ENCODE measurements at regions not wholly inside any gene's neighbourhood (a gene's known extent, or its start where the extent isn't known, plus 50 kb on each side); places are given as distances from the start of the nearest gene placed in this dataset.

DNA sequence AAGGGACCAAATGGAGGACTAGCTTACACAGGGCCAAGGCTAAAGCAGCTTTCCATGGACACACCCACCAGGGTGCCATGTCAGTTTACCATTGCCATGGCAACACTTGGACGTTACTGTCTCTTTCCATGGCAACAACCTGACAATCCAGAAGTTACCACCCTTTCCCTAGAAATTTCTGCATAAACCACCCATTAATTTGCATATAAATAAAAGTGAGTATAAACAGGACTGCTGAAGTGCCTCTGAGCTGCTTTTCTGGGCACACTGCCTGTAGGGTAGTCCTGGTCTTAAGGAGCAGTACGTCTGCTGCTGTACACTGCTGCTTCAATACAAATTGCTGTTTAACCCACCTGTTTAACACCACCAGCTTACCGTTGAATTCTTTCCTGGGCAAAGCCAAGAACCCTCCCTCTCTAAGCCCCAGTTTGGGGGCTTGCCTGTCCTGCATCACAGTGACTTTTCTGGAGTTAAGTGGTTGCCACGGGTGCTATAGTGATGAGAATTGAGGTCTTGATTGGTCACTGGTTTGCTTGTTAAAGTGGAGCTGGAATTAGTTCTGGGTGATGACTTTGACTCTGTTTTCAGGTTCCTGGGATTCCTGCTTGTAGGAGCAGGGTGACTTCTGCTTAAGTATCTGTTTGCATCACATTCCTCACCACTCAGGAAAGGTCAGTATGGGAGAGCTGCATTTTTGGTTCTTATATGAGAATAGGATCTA, 83.2 kb downstream of the CLDN17 start:
- Histone ChIP-seq H3K4me2 (ENCODE audit: low read depth, low read length) (no peak overlapping the region), H3K27ac (ENCODE audit: insufficient read depth, low read length) (no peak overlapping the region), H3K18ac (ENCODE audit: low read depth, low read length) (no peak overlapping the region), H3K23ac (ENCODE audit: low read depth, low read length) (no peak overlapping the region), H3K56ac (ENCODE audit: extremely low read depth, insufficient read depth, low read length) (no peak overlapping the region), H2BK120ac (ENCODE audit: low read depth, low read length) (no peak overlapping the region), H2AK5ac (ENCODE audit: low read depth, low read length) (no peak overlapping the region), H2BK15ac (ENCODE audit: low read depth, low read length) (no peak overlapping the region), H3K79me1 (ENCODE audit: low read depth in 1 of 2, low read length in 2 of 2) (no peaks in the 10 kb centered on the region), H3K4me3 (ENCODE audit: insufficient read depth, low read depth, low read length) (no peak overlapping the region), H2AFZ (replicated peaks; ENCODE audit: low read length, poor library complexity) (no peak overlapping the region), H3K4me1 (ENCODE audit: control insufficient read depth, insufficient read depth, low read length) (no peaks in the 10 kb centered on the region), H2BK20ac (ENCODE audit: low read depth, low read length) (no peak overlapping the region), H2AK9ac (replicated peaks; ENCODE audit: low read depth, low read length, poor library complexity) (no peak overlapping the region), H3K4ac (ENCODE audit: low read depth, low read length) (no peak overlapping the region), H3K36me3 (ENCODE audit: control insufficient read depth, insufficient read depth, low read length) (no peaks in the 10 kb centered on the region), H3K27me3 (ENCODE audit: control insufficient read depth, insufficient read depth, low read length) (no peaks in the 10 kb centered on the region), H4K91ac (ENCODE audit: insufficient read depth, low read depth, low read length) (no peak overlapping the region), H4K8ac (ENCODE audit: low read depth in 2 of 2, low read length in 2 of 2) (no peak overlapping the region), H4K20me1 (ENCODE audit: insufficient read depth, low read length) (no peaks in the 10 kb centered on the region), H3K14ac (replicated peaks; ENCODE audit: low read depth, low read length) (no peak overlapping the region), H3K9ac (ENCODE audit: low read depth, low read length) (no peak overlapping the region), H4K5ac (ENCODE audit: low read depth, low read length) (no peak overlapping the region), H3K9me3 (ENCODE audit: control insufficient read depth, insufficient read depth, low read length) (peaks cover 11% of the 10 kb centered on the region), H3K9me1 (ENCODE audit: insufficient read depth, low read length) (no peaks in the 10 kb centered on the region), H2BK5ac (ENCODE audit: low read depth, low read length, poor library complexity, severe bottlenecking) (no peak overlapping the region)
- ChIA-PET CTCF (no interaction called here), POLR2A (ENCODE audit: unreplicated experiment) (interaction anchor here (0.5 kb wide), 1 partner anchor 358 kb away, joined by 3 read pairs; no protein-coding TSS in a partner anchor)
- ATAC-seq (ENCODE audit: low read depth) (no peak), DNase-seq (no peak)
- dilution Hi-C loops (cut with HindIII; ENCODE audit: low sequenced_read_pairs, unreplicated experiment) (no loop called here), in situ Hi-C loops (cut with MboI; ENCODE audit: low sequenced_read_pairs) (no loop called here), intact Hi-C loops (cut with micrococcal nuclease) (no loop called here)
- TF ChIP-seq CHD1 (IDR thresholded peaks at IDR 0.05; ENCODE audit: low read depth, low read length) = no peak
- no peak for TF ChIP-seq SMC3 (IDR thresholded peaks at IDR 0.05; ENCODE audit: low read depth, low read length)
- no peak for TF ChIP-seq FOS (IDR thresholded peaks at IDR 0.05; ENCODE audit: low read depth, low read length)
- TF ChIP-seq POLR2A (IDR thresholded peaks at IDR 0.05; ENCODE audit: low read depth, low read length) = no peak
- no peak for TF ChIP-seq CTCF (conservative IDR thresholded peaks at IDR 0.05; ENCODE audit: low read depth, low read length)
- TF ChIP-seq, protein P1, sequence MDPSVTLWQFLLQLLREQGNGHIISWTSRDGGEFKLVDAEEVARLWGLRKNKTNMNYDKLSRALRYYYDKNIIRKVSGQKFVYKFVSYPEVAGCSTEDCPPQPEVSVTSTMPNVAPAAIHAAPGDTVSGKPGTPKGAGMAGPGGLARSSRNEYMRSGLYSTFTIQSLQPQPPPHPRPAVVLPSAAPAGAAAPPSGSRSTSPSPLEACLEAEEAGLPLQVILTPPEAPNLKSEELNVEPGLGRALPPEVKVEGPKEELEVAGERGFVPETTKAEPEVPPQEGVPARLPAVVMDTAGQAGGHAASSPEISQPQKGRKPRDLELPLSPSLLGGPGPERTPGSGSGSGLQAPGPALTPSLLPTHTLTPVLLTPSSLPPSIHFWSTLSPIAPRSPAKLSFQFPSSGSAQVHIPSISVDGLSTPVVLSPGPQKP (IDR thresholded peaks at IDR 0.05; ENCODE audit: borderline replicate concordance, low read depth, low read length) = no peak
- TF ChIP-seq MXI1 (IDR thresholded peaks at IDR 0.05; ENCODE audit: borderline replicate concordance, low read depth, low read length) = no peak
- TF ChIP-seq, protein P2, sequence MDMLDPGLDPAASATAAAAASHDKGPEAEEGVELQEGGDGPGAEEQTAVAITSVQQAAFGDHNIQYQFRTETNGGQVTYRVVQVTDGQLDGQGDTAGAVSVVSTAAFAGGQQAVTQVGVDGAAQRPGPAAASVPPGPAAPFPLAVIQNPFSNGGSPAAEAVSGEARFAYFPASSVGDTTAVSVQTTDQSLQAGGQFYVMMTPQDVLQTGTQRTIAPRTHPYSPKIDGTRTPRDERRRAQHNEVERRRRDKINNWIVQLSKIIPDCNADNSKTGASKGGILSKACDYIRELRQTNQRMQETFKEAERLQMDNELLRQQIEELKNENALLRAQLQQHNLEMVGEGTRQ (IDR thresholded peaks at IDR 0.05; ENCODE audit: low read depth, low read length) = no peak
- no peak for TF ChIP-seq NFE2L2 (IDR thresholded peaks at IDR 0.05; ENCODE audit: low read depth, low read length)
- TF ChIP-seq MAZ (IDR thresholded peaks at IDR 0.05; ENCODE audit: borderline replicate concordance, low read depth, low read length) = no peak
- TF ChIP-seq RAD21 (IDR thresholded peaks at IDR 0.05; ENCODE audit: low read length) = no peak
- TF ChIP-seq RFX5 (IDR thresholded peaks at IDR 0.05; ENCODE audit: low read depth, low read length) = no peak
- TF ChIP-seq RCOR1 (IDR thresholded peaks at IDR 0.05; ENCODE audit: insufficient replicate concordance, low read length) = no peak
- TF ChIP-seq BHLHE40 (IDR thresholded peaks at IDR 0.05; ENCODE audit: low read depth, low read length) = no peak
- no peak for TF ChIP-seq CEBPB (IDR thresholded peaks at IDR 0.05; ENCODE audit: low read depth, low read length)
- BruUV-seq (replicated peaks) = no TSS peak
- WGBS, 2 experiments (ENCODE audit: extremely low coverage in 2 of 2, insufficient read length in 1 of 2) = no CpG with 5 or more reads among the region's 4 CpGs
